ENCODE measurements at regions not wholly inside any gene's neighbourhood (a gene's known extent, or its start where the extent isn't known, plus 50 kb on each side); places are given as distances from the start of the nearest gene placed in this dataset.

- H3K27me3 Mint-ChIP-seq, result no peaks in the 10 kb centered on the region
- no peak overlapping the region for H3K4me3 Mint-ChIP-seq
- no peaks in the 10 kb centered on the region for H3K4me1 Mint-ChIP-seq
- no peak for ATAC-seq
- H3K9me3 Mint-ChIP-seq, result peaks cover 0 to 27% of the 10 kb centered on the region in 2 donors
- no peak for DNase-seq
- no peak overlapping the region for H3K27ac Mint-ChIP-seq
These were observed 51.0 kb upstream of the DSC1 start for GRCh38 chr18:31213641-31214040.

GRCh38 chr18:31217038-31217849 is 54.6 kb upstream of the DSC1 start:
- no peak for ATAC-seq
- no peak overlapping the region for H3K27ac Mint-ChIP-seq
- DNase-seq, result no peak
- peaks cover 3 to 45% of the 10 kb centered on the region in 2 donors for H3K9me3 Mint-ChIP-seq
- no peaks in the 10 kb centered on the region for H3K4me1 Mint-ChIP-seq
- no peaks in the 10 kb centered on the region for H3K27me3 Mint-ChIP-seq
- H3K4me3 Mint-ChIP-seq, result no peak overlapping the region

GRCh38 chr18:31218671-31219383 is 56.2 kb upstream of the DSC1 start:
- peaks cover 3 to 49% of the 10 kb centered on the region in 2 donors for H3K9me3 Mint-ChIP-seq
- DNase-seq, result no peak
- no peak overlapping the region for H3K27ac Mint-ChIP-seq
- H3K27me3 Mint-ChIP-seq, result no peaks in the 10 kb centered on the region
- no peaks in the 10 kb centered on the region for H3K4me1 Mint-ChIP-seq
- H3K4me3 Mint-ChIP-seq, result no peak overlapping the region
- ATAC-seq, result no peak

GRCh38 chr18:31219395-31219794 is 56.7 kb upstream of the DSC1 start:
- Mint-ChIP-seq H3K4me3 (no peak overlapping the region), H3K27me3 (no peaks in the 10 kb centered on the region), H3K27ac (no peak overlapping the region), H3K4me1 (no peaks in the 10 kb centered on the region), H3K9me3 (peaks cover 3 to 49% of the 10 kb centered on the region in 2 donors)
- DNase-seq (no peak), ATAC-seq (no peak)

- Mint-ChIP-seq H3K4me3 (no peak overlapping the region), H3K9me3 (peaks cover 3 to 35% of the 10 kb centered on the region in 2 donors), H3K4me1 (no peaks in the 10 kb centered on the region), H3K27me3 (no peaks in the 10 kb centered on the region), H3K27ac (no peak overlapping the region)
- DNase-seq (no peak), ATAC-seq (no peak)
These were observed 60.7 kb upstream of the DSC1 start for GRCh38 chr18:31223371-31223770.

GRCh38 chr18:31225668-31226067 is 63.0 kb upstream of the DSC1 start:
- Mint-ChIP-seq H3K27me3 (no peaks in the 10 kb centered on the region), H3K9me3 (peaks cover under 1 to 26% of the 10 kb centered on the region in 2 donors), H3K27ac (no peak overlapping the region), H3K4me3 (no peak overlapping the region), H3K4me1 (no peaks in the 10 kb centered on the region)
- ATAC-seq (no peak), DNase-seq (no peak)

- H3K4me3 Mint-ChIP-seq, result no peak overlapping the region
These were observed 65.0 kb upstream of the DSC1 start for GRCh38 chr18:31227497-31228229.

GRCh38 chr18:31229829-31230228 is 67.2 kb upstream of the DSC1 start:
- no peak overlapping the region for H3K4me3 Mint-ChIP-seq
- peaks cover 0 to 11% of the 10 kb centered on the region in 2 donors for H3K9me3 Mint-ChIP-seq
- H3K27me3 Mint-ChIP-seq, result no peaks in the 10 kb centered on the region
- ATAC-seq (no peak), DNase-seq (no peak)
- no peaks in the 10 kb centered on the region for H3K4me1 Mint-ChIP-seq
- no peak overlapping the region for H3K27ac Mint-ChIP-seq

More at GRCh38 chr18:31227497-31228229, 65.0 kb upstream of the DSC1 start:
- H3K4me1 Mint-ChIP-seq, result no peaks in the 10 kb centered on the region
- ATAC-seq, result no peak
- DNase-seq, result no peak
- H3K9me3 Mint-ChIP-seq, result peaks cover 0 to 11% of the 10 kb centered on the region in 2 donors
- H3K27ac Mint-ChIP-seq, result no peak overlapping the region
- H3K27me3 Mint-ChIP-seq, result no peaks in the 10 kb centered on the region

GRCh38 chr18:31230495-31230894 is 67.8 kb upstream of the DSC1 start:
- H3K27ac Mint-ChIP-seq, result no peak overlapping the region
- H3K4me1 Mint-ChIP-seq, result no peaks in the 10 kb centered on the region
- peaks cover 0 to 11% of the 10 kb centered on the region in 2 donors for H3K9me3 Mint-ChIP-seq
- ATAC-seq, result no peak
- no peak for DNase-seq
- H3K4me3 Mint-ChIP-seq, result no peak overlapping the region
- no peaks in the 10 kb centered on the region for H3K27me3 Mint-ChIP-seq

- Mint-ChIP-seq H3K4me1 (no peaks in the 10 kb centered on the region), H3K4me3 (no peak overlapping the region), H3K27me3 (no peaks in the 10 kb centered on the region), H3K9me3 (peaks cover 0 to 11% of the 10 kb centered on the region in 2 donors), H3K27ac (no peak overlapping the region)
- ATAC-seq (no peak), DNase-seq (no peak)
These were observed 69.4 kb upstream of the DSC1 start for GRCh38 chr18:31232013-31232412.

- Mint-ChIP-seq H3K27ac (no peak overlapping the region), H3K4me3 (no peak overlapping the region), H3K27me3 (no peaks in the 10 kb centered on the region), H3K4me1 (no peaks in the 10 kb centered on the region), H3K9me3 (peaks cover 0 to 2% of the 10 kb centered on the region in 2 donors)
- DNase-seq, result no peak
- ATAC-seq, result no peak
These were observed 70.2 kb upstream of the DSC1 start for GRCh38 chr18:31232775-31233424.

- H3K27ac Mint-ChIP-seq, result no peak overlapping the region
- ATAC-seq (no peak), DNase-seq (no peak)
- no peaks in the 10 kb centered on the region for H3K9me3 Mint-ChIP-seq
- no peaks in the 10 kb centered on the region for H3K4me1 Mint-ChIP-seq
- H3K4me3 Mint-ChIP-seq, result no peak overlapping the region
- H3K27me3 Mint-ChIP-seq, result no peaks in the 10 kb centered on the region
These were observed 71.1 kb upstream of the DSC1 start for GRCh38 chr18:31233621-31234275.

- DNase-seq, result no peak
- Mint-ChIP-seq H3K4me1 (no peaks in the 10 kb centered on the region), H3K27ac (no peak overlapping the region), H3K27me3 (no peaks in the 10 kb centered on the region), H3K9me3 (no peaks in the 10 kb centered on the region), H3K4me3 (no peak overlapping the region)
- ATAC-seq, result no peak
These were observed 73.2 kb upstream of the DSC1 start for GRCh38 chr18:31235856-31236255.

GRCh38 chr18:31237142-31237541 is 74.5 kb upstream of the DSC1 start:
- Mint-ChIP-seq H3K4me3 (no peak overlapping the region), H3K9me3 (no peaks in the 10 kb centered on the region), H3K27me3 (no peaks in the 10 kb centered on the region), H3K4me1 (no peaks in the 10 kb centered on the region), H3K27ac (no peak overlapping the region)
- DNase-seq (no peak), ATAC-seq (no peak)

- Mint-ChIP-seq H3K27me3 (no peaks in the 10 kb centered on the region), H3K4me1 (no peaks in the 10 kb centered on the region), H3K9me3 (no peaks in the 10 kb centered on the region), H3K27ac (no peak overlapping the region), H3K4me3 (no peak overlapping the region)
- DNase-seq (no peak), ATAC-seq (no peak)
These were observed 76.5 kb upstream of the DSG1 start for GRCh38 chr18:31241425-31241824.

Data from stimulated activated naive CD8-positive, alpha-beta T cell treated with anti-CD3 and anti-CD28 coated beads, Interleukin-15, amount 100 ng/mL, for 72 hours (primary cell).